SJCRH30 (cell line): ENCODE measurements at regions not wholly inside any gene's neighbourhood (a gene's known extent, or its start where the extent isn't known, plus 50 kb on each side); places are given as distances from the start of the nearest gene placed in this dataset.
"Not testable (repeated sequence)": the region's sequence is repeated elsewhere in the genome, so short reads cannot be mapped to it uniquely, and the experiment has no call there.

Source experiments
- DNase-seq, 2 experiments: peaks; one replicate each; pipeline ENCODE4 v3.0.0-alpha.2; 2015 to 2020
- H3K27ac ChIP-seq: fragments of 250-450 bp; sonication (Bioruptor Pico); 2 replicates; pipeline ENCODE4 v1.5.1; 2020; ENCODE audit warnings: mild to moderate bottlenecking, moderate library complexity
- H3K27me3 ChIP-seq: fragments of 250-450 bp; sonication (Bioruptor Pico); 2 replicates; pipeline ENCODE4 v1.5.1; 2020; ENCODE audit warnings: mild to moderate bottlenecking, moderate library complexity
- H3K36me3 ChIP-seq: fragments of 250-450 bp; sonication (Bioruptor Pico); 2 replicates; pipeline ENCODE4 v1.5.1; 2020; ENCODE audit warnings: mild to moderate bottlenecking, moderate library complexity
- H3K4me1 ChIP-seq: fragments of 250-450 bp; sonication (Bioruptor Pico); 2 replicates; pipeline ENCODE4 v1.5.1; 2020; ENCODE audit warnings: mild to moderate bottlenecking, moderate library complexity
- H3K4me3 ChIP-seq: fragments of 250-450 bp; sonication (Bioruptor Pico); 2 replicates; pipeline ENCODE4 v1.5.1; 2020; ENCODE audit warnings: mild to moderate bottlenecking, moderate library complexity
- H3K9me3 ChIP-seq: fragments of 250-450 bp; sonication (Bioruptor Pico); replicated peaks from 2 replicates; pipeline ENCODE4 v1.5.1; 2020; ENCODE audit warnings: mild to moderate bottlenecking, moderate library complexity

DNA sequence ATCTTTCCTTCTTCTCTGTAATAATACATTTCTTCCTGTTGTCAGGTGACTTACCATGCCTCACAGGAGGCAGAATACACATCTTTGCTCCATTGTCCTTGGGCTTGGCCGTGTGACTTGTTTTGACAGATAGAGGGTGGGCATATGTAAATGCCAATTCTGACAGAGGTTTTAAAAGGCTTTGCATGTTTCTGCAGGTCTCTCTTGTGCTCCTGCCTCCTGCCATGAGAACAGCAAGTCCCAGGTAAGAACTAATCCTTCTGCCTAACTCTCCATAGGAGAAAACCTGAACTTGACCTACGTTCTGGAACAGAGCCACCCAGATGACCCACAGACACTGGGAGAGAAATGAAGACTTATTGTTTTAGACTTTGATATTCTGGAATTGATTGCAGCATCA lies 88.7 kb upstream of the TNFSF11 start:
- Histone ChIP-seq H3K4me1 (peaks cover 11% of the 10 kb centered on the region), H3K9me3 (no peaks in the 10 kb centered on the region), H3K27ac (no peak overlapping the region), H3K36me3 (no peaks in the 10 kb centered on the region), H3K27me3 (no peaks in the 10 kb centered on the region), H3K4me3 (no peak overlapping the region)
- no peak for DNase-seq

DNA sequence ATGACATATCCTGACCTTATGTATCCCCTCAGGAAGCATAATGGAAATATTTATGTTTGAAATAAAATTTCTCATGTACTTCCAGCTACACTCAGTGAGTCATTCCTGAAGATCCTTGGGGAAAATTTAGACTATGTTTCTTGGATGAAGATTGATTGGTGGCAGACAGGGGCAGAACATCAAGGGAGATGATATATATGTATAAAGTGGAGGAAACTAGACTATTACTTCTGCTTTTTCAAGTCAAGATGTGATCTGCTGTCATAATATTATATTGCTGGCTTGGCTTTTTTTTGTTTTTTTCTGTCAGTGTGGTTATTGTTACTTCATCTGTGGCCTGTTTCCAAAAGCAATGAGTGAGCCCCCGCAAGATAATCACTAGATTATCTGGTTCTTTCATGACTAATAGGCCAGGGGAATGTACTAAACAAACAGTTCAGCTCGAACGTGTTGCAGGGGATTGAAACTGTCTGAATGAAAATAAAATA lies 87.2 kb upstream of the TNFSF11 start:
- peaks cover 11% of the 10 kb centered on the region for H3K4me1 ChIP-seq
- no peak overlapping the region for H3K4me3 ChIP-seq
- no peak overlapping the region for H3K27ac ChIP-seq
- H3K9me3 ChIP-seq = no peaks in the 10 kb centered on the region
- no peaks in the 10 kb centered on the region for H3K27me3 ChIP-seq
- no peaks in the 10 kb centered on the region for H3K36me3 ChIP-seq
- no peak for DNase-seq

DNA sequence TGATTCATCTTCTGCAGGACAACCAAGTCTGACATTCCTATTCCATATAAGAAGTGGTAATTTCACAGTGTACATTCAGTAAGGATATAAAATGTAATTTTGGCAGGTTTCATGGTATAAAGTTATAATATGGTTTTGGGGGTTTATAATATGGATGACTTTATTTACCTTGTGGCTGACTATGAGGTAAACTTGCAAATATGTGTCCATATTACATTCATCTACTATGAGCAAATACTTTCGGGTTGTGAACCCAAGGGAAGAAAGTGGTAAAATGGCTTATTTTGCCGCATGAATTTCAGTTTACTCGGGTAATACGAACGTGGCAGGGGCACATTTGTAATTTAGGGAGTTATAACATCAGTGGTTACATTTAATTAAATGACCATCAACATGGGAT lies 86.7 kb upstream of the TNFSF11 start:
- no peak for DNase-seq
- H3K4me1 ChIP-seq = peaks cover 11% of the 10 kb centered on the region
- H3K4me3 ChIP-seq = no peak overlapping the region
- H3K36me3 ChIP-seq = no peaks in the 10 kb centered on the region
- no peaks in the 10 kb centered on the region for H3K27me3 ChIP-seq
- H3K27ac ChIP-seq = no peak overlapping the region
- H3K9me3 ChIP-seq = no peaks in the 10 kb centered on the region

DNA sequence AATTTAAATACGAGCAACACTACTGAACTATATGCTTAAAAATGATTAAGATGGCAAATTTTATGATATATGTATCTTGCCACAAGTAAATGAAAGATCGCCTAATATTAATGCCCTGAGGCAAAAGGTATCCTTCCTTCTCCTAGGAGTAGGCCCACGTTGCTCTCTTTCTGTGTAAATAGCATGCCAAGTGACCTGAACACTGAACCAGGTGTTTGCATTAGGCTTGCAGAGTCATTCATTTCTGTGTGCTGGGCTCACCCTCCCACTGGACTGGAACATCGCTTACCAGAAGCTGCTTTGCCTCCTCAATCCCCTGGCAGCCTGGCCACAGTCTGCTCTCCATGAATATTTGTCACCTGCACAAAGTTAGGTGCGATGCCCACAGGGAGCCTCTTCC lies 83.3 kb upstream of the TNFSF11 start:
- Histone ChIP-seq H3K27ac (no peak overlapping the region), H3K27me3 (no peaks in the 10 kb centered on the region), H3K4me3 (no peak overlapping the region), H3K9me3 (no peaks in the 10 kb centered on the region), H3K36me3 (no peaks in the 10 kb centered on the region), H3K4me1 (peaks cover 11% of the 10 kb centered on the region)
- no peak for DNase-seq

DNA sequence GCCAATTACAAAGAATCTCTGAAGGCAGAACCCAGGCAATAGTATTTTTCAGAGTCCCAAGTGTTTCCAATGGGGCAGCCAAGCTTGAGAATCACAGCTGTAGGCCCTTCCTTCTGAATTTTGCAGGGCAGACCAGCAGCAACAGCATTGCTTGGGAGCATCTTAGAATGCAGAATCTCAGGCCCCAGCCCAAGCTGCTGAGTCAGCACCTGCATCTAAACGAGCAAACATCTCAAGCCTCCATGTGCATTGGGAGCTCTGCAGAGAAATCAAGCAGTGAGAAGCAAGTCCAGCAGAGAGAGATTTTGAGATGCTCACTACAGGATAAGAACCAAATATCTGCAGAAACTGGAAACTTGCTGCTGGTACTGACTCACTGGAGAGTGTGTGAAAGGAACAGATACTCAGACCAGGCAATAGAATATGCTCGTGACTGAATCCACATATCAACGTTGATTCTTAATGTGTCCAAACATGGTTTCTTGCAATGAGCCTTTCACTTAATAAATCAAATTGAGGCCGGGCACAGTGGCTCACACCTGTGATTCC lies 81.5 kb upstream of the TNFSF11 start:
- no peak overlapping the region for H3K4me3 ChIP-seq
- H3K27ac ChIP-seq = no peak overlapping the region
- no peak for DNase-seq
- no peaks in the 10 kb centered on the region for H3K9me3 ChIP-seq
- no peaks in the 10 kb centered on the region for H3K27me3 ChIP-seq
- H3K36me3 ChIP-seq = no peaks in the 10 kb centered on the region
- peaks cover under 1% of the 10 kb centered on the region; the same call in 1 of the 2 replicates for H3K4me1 ChIP-seq

DNA sequence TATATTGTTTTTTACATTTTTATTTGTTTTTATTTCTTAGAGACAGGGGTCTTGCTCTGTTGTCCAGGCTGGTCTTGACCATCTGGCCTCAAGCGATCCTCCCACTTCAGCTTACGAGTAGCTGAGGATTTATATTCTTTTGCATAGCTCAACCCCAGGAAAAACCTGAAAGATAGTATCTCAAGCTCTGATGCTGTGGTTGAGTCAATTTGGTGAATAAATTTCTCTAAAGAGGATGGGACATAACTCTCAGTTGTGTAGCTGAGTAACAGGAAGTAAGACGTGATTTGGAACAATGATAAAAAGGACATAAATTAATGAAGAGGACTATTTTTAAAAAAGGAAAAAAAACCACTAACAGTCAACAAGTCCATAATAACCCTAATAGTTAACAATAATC lies 79.8 kb upstream of the TNFSF11 start:
- Histone ChIP-seq H3K27ac (no peak overlapping the region), H3K27me3 (no peaks in the 10 kb centered on the region), H3K9me3 (no peaks in the 10 kb centered on the region), H3K36me3 (no peaks in the 10 kb centered on the region), H3K4me3 (no peak overlapping the region), H3K4me1 (no peaks in the 10 kb centered on the region)
- DNase-seq = no peak

DNA sequence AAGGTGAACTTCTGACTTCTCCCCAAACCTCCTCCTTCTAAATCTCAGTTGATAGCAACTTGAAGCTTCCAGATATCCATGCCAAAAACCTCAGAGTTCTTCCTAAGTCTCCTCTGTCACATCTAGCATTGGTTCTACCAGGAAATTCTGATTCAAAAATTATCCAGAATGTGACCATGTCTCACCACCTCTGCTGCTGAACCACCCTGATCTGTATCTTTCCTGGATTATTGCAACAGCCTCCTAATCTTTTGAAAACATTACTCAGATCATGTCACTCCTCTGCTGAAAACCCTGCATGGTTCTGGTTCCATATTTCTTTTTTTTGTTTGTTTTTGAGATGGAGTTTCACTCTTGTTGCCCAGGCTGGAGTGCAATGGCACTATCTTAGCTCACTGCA lies 78.7 kb upstream of the TNFSF11 start:
- Histone ChIP-seq H3K4me1 (no peaks in the 10 kb centered on the region), H3K4me3 (no peak overlapping the region), H3K27ac (no peak overlapping the region), H3K27me3 (no peaks in the 10 kb centered on the region), H3K36me3 (no peaks in the 10 kb centered on the region), H3K9me3 (no peaks in the 10 kb centered on the region)
- DNase-seq = no peak

DNA sequence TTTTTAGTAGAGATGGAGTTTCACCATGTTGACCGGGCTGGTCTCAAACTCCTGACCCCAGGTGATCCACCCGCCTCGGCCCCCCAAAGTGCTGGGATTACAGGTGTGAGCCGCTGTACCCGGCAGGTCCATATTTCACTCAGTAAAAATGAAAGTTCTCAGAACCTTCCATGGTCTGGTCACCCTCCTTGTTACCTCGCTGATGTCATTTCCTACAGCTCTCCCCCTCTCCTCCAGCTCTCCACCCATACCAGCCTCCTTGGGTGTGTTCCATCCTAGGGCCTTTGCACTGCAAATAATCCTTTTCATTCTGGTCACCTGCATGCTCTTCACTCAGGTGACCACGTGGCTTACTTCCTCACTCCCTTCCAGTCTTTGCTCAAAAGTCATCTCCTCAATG lies 78.2 kb upstream of the TNFSF11 start:
- DNase-seq = no peak
- H3K27ac ChIP-seq = no peak overlapping the region
- no peaks in the 10 kb centered on the region for H3K36me3 ChIP-seq
- no peaks in the 10 kb centered on the region for H3K27me3 ChIP-seq
- H3K4me1 ChIP-seq = no peaks in the 10 kb centered on the region
- no peak overlapping the region for H3K4me3 ChIP-seq
- no peaks in the 10 kb centered on the region for H3K9me3 ChIP-seq

DNA sequence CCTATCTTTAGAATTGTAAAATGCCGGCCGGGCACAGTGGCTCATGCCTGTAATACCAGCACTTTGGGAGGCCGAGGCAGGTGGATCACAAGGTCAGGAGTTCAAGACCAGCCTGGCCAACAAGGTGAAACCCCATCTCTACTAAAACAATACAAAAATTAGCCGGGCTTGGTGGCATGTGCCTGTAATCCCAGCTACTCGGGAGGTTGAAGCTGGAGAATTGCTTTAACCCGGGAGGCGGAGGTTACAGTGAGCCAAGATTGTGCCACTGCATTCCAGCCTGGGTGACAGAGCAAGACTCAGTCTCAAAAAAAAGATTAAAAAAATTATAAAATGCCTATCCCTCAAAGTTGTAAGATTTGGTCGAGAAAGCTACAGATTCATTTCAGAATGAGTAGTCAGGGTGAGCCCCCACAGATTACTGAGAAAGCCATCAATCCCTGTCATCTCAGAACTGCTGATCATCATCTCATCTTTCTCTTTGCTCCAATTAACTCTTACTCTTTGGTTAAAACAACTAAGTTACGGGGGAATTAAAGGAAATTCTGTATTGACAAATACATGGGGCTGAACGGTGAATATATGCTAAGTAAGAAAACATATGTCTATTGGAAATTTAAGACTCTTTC lies 76.9 kb upstream of the TNFSF11 start:
- not testable (repeated sequence) for H3K27me3 ChIP-seq, DNase-seq

DNA sequence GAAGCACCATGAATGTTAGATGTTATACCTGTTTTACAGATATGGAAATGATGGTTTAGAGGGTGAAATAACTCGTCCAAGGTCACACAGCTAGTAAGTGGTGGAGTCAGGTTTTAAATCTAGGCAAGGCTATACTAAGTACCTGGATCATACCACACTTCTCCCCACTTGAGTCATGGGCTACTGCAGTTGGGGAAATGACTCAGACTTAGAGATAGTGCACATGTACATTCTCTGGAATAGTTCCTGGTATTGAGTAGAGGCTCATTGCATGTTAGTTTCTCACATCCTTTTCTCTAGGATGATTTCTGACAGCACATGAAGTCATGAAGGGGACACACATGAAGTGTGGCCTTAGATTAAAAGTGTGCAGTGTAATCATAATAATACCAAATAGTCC lies 76.2 kb upstream of the TNFSF11 start:
- Histone ChIP-seq H3K27ac (no peak overlapping the region), H3K9me3 (no peaks in the 10 kb centered on the region), H3K4me1 (no peaks in the 10 kb centered on the region), H3K27me3 (no peaks in the 10 kb centered on the region), H3K36me3 (no peaks in the 10 kb centered on the region), H3K4me3 (no peak overlapping the region)
- no peak for DNase-seq

More for the DNA sequence above, 76.9 kb upstream of the TNFSF11 start:
- not testable (repeated sequence) for H3K9me3 ChIP-seq, H3K36me3 ChIP-seq, H3K27ac ChIP-seq, H3K4me3 ChIP-seq, H3K4me1 ChIP-seq

DNA sequence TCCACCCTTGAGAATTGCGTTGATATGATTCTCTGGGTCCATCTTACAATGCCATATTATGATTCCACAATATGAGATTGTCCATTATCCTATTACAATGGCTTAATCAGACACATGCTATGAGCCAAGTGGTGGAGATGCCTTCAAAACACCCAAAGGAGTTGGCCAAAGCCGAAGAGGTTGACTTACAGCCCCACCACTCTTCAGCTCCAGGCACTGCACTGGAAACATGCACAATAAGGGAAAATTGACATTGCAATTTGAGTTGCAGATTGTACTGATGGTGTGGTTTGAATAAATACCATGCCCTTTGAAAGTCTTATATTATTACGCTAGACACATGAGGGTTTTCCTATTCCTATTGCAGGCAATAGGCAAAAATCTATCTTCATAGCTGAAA lies 75.4 kb upstream of the TNFSF11 start:
- no peak overlapping the region for H3K4me3 ChIP-seq
- DNase-seq = no peak
- no peaks in the 10 kb centered on the region for H3K36me3 ChIP-seq

More for the DNA sequence above, 75.4 kb upstream of the TNFSF11 start:
- Histone ChIP-seq H3K27ac (no peak overlapping the region), H3K27me3 (no peaks in the 10 kb centered on the region), H3K4me1 (no peaks in the 10 kb centered on the region), H3K9me3 (no peaks in the 10 kb centered on the region)
